ENCODE measurements at regions not wholly inside any gene's neighbourhood (a gene's known extent, or its start where the extent isn't known, plus 50 kb on each side); places are given as distances from the start of the nearest gene placed in this dataset.

DNA sequence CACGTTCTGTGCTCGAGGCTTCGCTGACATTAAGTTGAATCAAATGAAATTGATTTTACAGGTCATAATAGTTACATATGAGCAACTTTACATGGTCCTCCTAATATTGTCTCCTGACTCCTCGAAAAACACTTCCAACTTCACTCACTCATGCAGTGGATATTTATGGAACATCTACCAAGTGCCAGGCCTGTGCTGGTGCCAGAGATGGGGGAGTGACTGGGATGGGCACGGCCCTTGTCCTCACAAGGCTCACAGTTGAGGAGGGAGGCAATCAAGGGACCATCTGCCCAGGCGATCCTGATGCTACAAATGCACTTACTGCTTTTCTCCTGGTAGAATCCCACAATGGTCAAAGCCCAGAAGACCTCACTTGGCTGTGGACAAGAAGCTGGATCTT lies 426.4 kb downstream of the PREX1 start:
- in situ Hi-C loops (cut with MboI) (no loop called here), intact Hi-C loops (cut with micrococcal nuclease; ENCODE audit: unreplicated experiment) (no loop called here)
- WGBS (ENCODE audit: insufficient coverage, insufficient replicate concordance, low lambda C conversion rate, missing lambda C conversion rate), result 16% methylated on average over 6 of the region's 6 CpGs
- no peaks in the 10 kb centered on the region for H3K9me3 ChIP-seq (replicated peaks; ENCODE audit: control insufficient read depth, insufficient read depth, low read length)
- no peak for ATAC-seq
- no peak overlapping the region for H3K27ac ChIP-seq (ENCODE audit: control insufficient read depth, insufficient read depth)
- TF ChIP-seq PML (IDR thresholded peaks at IDR 0.05; ENCODE audit: low read length) (no peak), RBBP5 (conservative IDR thresholded peaks at IDR 0.05) (no peak), NR2F1 (conservative IDR thresholded peaks at IDR 0.05) (no peak), SMARCA5 (IDR thresholded peaks at IDR 0.05) (no peak), NFYB (IDR thresholded peaks at IDR 0.05; ENCODE audit: insufficient read depth, low read depth, low read length) (no peak), NRF1 (conservative IDR thresholded peaks at IDR 0.05; ENCODE audit: low read depth, low read length) (no peak), JUND (IDR thresholded peaks at IDR 0.05; ENCODE audit: low read depth, low read length) (no peak), BRCA1 (IDR thresholded peaks at IDR 0.05; ENCODE audit: low read depth, low read length) (no peak), WRNIP1 (IDR thresholded peaks at IDR 0.05; ENCODE audit: borderline replicate concordance, low read depth, low read length) (no peak)
- TF ChIP-seq, protein P1, sequence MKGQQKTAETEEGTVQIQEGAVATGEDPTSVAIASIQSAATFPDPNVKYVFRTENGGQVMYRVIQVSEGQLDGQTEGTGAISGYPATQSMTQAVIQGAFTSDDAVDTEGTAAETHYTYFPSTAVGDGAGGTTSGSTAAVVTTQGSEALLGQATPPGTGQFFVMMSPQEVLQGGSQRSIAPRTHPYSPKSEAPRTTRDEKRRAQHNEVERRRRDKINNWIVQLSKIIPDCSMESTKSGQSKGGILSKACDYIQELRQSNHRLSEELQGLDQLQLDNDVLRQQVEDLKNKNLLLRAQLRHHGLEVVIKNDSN (IDR thresholded peaks at IDR 0.05; ENCODE audit: borderline replicate concordance, extremely low read length, insufficient read depth, low read depth, low read length), result no peak
- TF ChIP-seq, protein P2, sequence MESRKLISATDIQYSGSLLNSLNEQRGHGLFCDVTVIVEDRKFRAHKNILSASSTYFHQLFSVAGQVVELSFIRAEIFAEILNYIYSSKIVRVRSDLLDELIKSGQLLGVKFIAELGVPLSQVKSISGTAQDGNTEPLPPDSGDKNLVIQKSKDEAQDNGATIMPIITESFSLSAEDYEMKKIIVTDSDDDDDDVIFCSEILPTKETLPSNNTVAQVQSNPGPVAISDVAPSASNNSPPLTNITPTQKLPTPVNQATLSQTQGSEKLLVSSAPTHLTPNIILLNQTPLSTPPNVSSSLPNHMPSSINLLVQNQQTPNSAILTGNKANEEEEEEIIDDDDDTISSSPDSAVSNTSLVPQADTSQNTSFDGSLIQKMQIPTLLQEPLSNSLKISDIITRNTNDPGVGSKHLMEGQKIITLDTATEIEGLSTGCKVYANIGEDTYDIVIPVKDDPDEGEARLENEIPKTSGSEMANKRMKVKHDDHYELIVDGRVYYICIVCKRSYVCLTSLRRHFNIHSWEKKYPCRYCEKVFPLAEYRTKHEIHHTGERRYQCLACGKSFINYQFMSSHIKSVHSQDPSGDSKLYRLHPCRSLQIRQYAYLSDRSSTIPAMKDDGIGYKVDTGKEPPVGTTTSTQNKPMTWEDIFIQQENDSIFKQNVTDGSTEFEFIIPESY (IDR thresholded peaks at IDR 0.05), result no peak
- TF ChIP-seq, protein P3, sequence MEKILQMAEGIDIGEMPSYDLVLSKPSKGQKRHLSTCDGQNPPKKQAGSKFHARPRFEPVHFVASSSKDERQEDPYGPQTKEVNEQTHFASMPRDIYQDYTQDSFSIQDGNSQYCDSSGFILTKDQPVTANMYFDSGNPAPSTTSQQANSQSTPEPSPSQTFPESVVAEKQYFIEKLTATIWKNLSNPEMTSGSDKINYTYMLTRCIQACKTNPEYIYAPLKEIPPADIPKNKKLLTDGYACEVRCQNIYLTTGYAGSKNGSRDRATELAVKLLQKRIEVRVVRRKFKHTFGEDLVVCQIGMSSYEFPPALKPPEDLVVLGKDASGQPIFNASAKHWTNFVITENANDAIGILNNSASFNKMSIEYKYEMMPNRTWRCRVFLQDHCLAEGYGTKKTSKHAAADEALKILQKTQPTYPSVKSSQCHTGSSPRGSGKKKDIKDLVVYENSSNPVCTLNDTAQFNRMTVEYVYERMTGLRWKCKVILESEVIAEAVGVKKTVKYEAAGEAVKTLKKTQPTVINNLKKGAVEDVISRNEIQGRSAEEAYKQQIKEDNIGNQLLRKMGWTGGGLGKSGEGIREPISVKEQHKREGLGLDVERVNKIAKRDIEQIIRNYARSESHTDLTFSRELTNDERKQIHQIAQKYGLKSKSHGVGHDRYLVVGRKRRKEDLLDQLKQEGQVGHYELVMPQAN (conservative IDR thresholded peaks at IDR 0.05), result no peak
- no peak for DNase-seq (ENCODE audit: low read depth, low spot score)
- FAIRE-seq, result no peak
- no peak overlapping the region for H3K4me3 ChIP-seq
- H4K20me1 ChIP-seq (ENCODE audit: control insufficient read depth, insufficient read depth), result no peaks in the 10 kb centered on the region
- H3K79me2 ChIP-seq (ENCODE audit: control insufficient read depth, insufficient read depth, low read length), result no peaks in the 10 kb centered on the region
- RAD21 ChIA-PET (ENCODE audit: unreplicated experiment), result no interaction called here
- SMC1A ChIA-PET (ENCODE audit: uncharacterized antibody, unreplicated experiment), result no interaction called here
- CTCF ChIA-PET, result no interaction called here
- H3K4me2 ChIP-seq (ENCODE audit: control insufficient read depth, insufficient read depth), result no peak overlapping the region
- H3K27me3 ChIP-seq (replicated peaks in 1 of 2; ENCODE audit: control insufficient read depth in 2 of 2, insufficient read depth in 2 of 2, low read length in 1 of 2), result peaks cover 0 to 4% of the 10 kb centered on the region in 2 experiments; a peak in 3 of 4 replicates
- no peaks in the 10 kb centered on the region; the same call in 1 of the 2 replicates for H3K4me1 ChIP-seq (ENCODE audit: control insufficient read depth, insufficient read depth, low read length)
- no peak overlapping the region for H3K9ac ChIP-seq (ENCODE audit: control insufficient read depth, insufficient read depth, low read length)
- no TSS peak for BruUV-seq (replicated peaks)
- H2AFZ ChIP-seq (ENCODE audit: control insufficient read depth, low read depth, low read length), result no peak overlapping the region
- H3K36me3 ChIP-seq (ENCODE audit: control insufficient read depth in 2 of 2, insufficient read depth in 2 of 2, low read length in 1 of 2), result no peaks in the 10 kb centered on the region
- POLR2A ChIA-PET, result no interaction called here
